Liver (tissue), 8 donors: ENCODE measurements at regions not wholly inside any gene's neighbourhood (a gene's known extent, or its start where the extent isn't known, plus 50 kb on each side); places are given as distances from the start of the nearest gene placed in this dataset.

Experiments
- DNase-seq: peaks from one replicate; pipeline ENCODE4 v3.0.0-alpha.2; 2017; ENCODE audit warnings: low spot score
- H3K27ac ChIP-seq, 2 donors: one replicate each; pipeline ENCODE4 v1.7.0; 2013; ENCODE audit warnings: inconsistent platforms in 2 of 2, low read length in 2 of 2, control low read depth in 1 of 2, low read depth in 1 of 2, mild to moderate bottlenecking in 1 of 2
- H3K27me3 ChIP-seq, 4 donors: one replicate each; pipeline versions ENCODE4 v1.6.1 to v1.7.0; 2013; ENCODE audit warnings: low read length in 3 of 4, inconsistent platforms in 1 of 4, mild to moderate bottlenecking in 1 of 4, moderate library complexity in 1 of 4; ENCODE audit not compliant: control insufficient read depth in 4 of 4, insufficient read depth in 4 of 4
- H3K36me3 ChIP-seq, 4 donors: one replicate each; pipeline versions ENCODE4 v1.6.1 to v1.7.0; 2013; ENCODE audit warnings: low read length in 3 of 4, mild to moderate bottlenecking in 3 of 4, low read depth in 1 of 4, moderate library complexity in 1 of 4; ENCODE audit not compliant: control insufficient read depth in 4 of 4, insufficient read depth in 3 of 4
- H3K4me1 ChIP-seq, 4 donors: one replicate each; pipeline versions ENCODE4 v1.6.1 to v1.7.0; 2013; ENCODE audit warnings: low read length in 3 of 4, mild to moderate bottlenecking in 3 of 4, moderate library complexity in 1 of 4; ENCODE audit not compliant: control insufficient read depth in 4 of 4, insufficient read depth in 4 of 4
- H3K4me3 ChIP-seq, 3 donors: one replicate each; pipeline versions ENCODE4 v1.6.1 to v1.7.0; 2013; ENCODE audit warnings: low read length in 3 of 3, control low read depth in 1 of 3, low read depth in 1 of 3, mild to moderate bottlenecking in 1 of 3
- H3K9ac ChIP-seq, 2 donors: one replicate each; pipeline ENCODE4 v1.7.0; 2013; ENCODE audit warnings: low read length in 2 of 2, mild to moderate bottlenecking in 2 of 2, moderate library complexity in 2 of 2, control low read depth in 1 of 2, low read depth in 1 of 2
- H3K9me3 ChIP-seq, 4 donors: one replicate each; pipeline versions ENCODE4 v1.6.1 to v1.7.0; 2013; ENCODE audit warnings: low read length in 3 of 4; ENCODE audit not compliant: control insufficient read depth in 4 of 4
- ATF3 ChIP-seq: IDR thresholded peaks from 2 replicates; pipeline ENCODE4 v1.6.1; 2016; ENCODE audit warnings: antibody characterized with exemption
- CTCF ChIP-seq: fragments of 150-350 bp; IDR thresholded peaks from 2 replicates; pipeline ENCODE4 v1.5.1; 2017; ENCODE audit warnings: improper control_type of control experiment, low read depth, low read length; ENCODE audit not compliant: missing input control
- EGR1 ChIP-seq, 2 donors: IDR thresholded peaks; 2 replicates each; pipeline ENCODE4 v1.6.1; 2016 to 2018; ENCODE audit warnings: antibody characterized with exemption in 2 of 2, low read depth in 2 of 2
- FOXA1 ChIP-seq: IDR thresholded peaks from 2 replicates; pipeline ENCODE4 v1.6.1; 2016; ENCODE audit warnings: antibody characterized with exemption
- FOXA2 ChIP-seq: IDR thresholded peaks from 2 replicates; pipeline ENCODE4 v1.6.1; 2016; ENCODE audit warnings: antibody characterized with exemption
- GABPA ChIP-seq, 2 donors: IDR thresholded peaks in 1 of 2; conservative IDR thresholded peaks in 1 of 2; 2 replicates each; pipeline ENCODE4 v1.6.1; 2016; ENCODE audit warnings: antibody characterized with exemption in 2 of 2, mild to moderate bottlenecking in 1 of 2, moderate library complexity in 1 of 2
- HNF4A ChIP-seq, 2 donors: conservative IDR thresholded peaks; 2 replicates each; pipeline ENCODE4 v1.6.1; 2016; ENCODE audit warnings: antibody characterized with exemption in 2 of 2, mild to moderate bottlenecking in 2 of 2
- HNF4G ChIP-seq: IDR thresholded peaks from 2 replicates; pipeline ENCODE4 v1.6.1; 2016; ENCODE audit warnings: antibody characterized with exemption
- JUND ChIP-seq, 2 donors: IDR thresholded peaks; 2 replicates each; pipeline ENCODE4 v1.6.1; 2016; ENCODE audit warnings: antibody characterized with exemption in 2 of 2
- MAX ChIP-seq: IDR thresholded peaks from 2 replicates; pipeline ENCODE4 v1.6.1; 2016; ENCODE audit warnings: antibody characterized with exemption
- NR2F2 ChIP-seq: IDR thresholded peaks from 2 replicates; pipeline ENCODE4 v1.6.1; 2016; ENCODE audit warnings: antibody characterized with exemption
- RAD21 ChIP-seq, 2 donors: IDR thresholded peaks; 2 replicates each; pipeline ENCODE4 v1.6.1; 2016; ENCODE audit warnings: antibody characterized with exemption in 2 of 2, mild to moderate bottlenecking in 2 of 2
- REST ChIP-seq: IDR thresholded peaks from 2 replicates; pipeline ENCODE4 v1.6.1; 2016; ENCODE audit warnings: antibody characterized with exemption, mild to moderate bottlenecking
- RXRA ChIP-seq, 2 donors: IDR thresholded peaks; 2 replicates each; pipeline ENCODE4 v1.6.1; 2017 to 2018; ENCODE audit warnings: antibody characterized with exemption in 2 of 2, mild to moderate bottlenecking in 1 of 2
- SP1 ChIP-seq: IDR thresholded peaks from 2 replicates; pipeline ENCODE4 v1.6.1; 2018; ENCODE audit warnings: antibody characterized with exemption, mild to moderate bottlenecking
- TAF1 ChIP-seq: conservative IDR thresholded peaks from 2 replicates; pipeline ENCODE4 v1.6.1; 2016; ENCODE audit warnings: antibody characterized with exemption, mild to moderate bottlenecking
- YY1 ChIP-seq: IDR thresholded peaks from 2 replicates; pipeline ENCODE4 v1.6.1; 2016; ENCODE audit warnings: antibody characterized with exemption, mild to moderate bottlenecking
- ZBTB33 ChIP-seq: IDR thresholded peaks from 2 replicates; pipeline ENCODE4 v1.6.1; 2016; ENCODE audit warnings: antibody characterized with exemption
- WGBS: extraction: QIAGEN DNeasy Blood & Tissue Kit; methylation state at CpG from one replicate; pipeline ENCODE4 v1.1.7; 2013; 5-methylcytosine and 5-hydroxymethylcytosine counted together
- donor health status: healthy.
- donor health status: healthy.
- donor health status: healthy.
- donor health status: healthy.
- donor health status: healthy.

GRCh38 chr10:130404476-130405055 is 268.4 kb downstream of the GLRX3 start:
- WGBS: 52% methylated on average over 5 of the region's 5 CpGs
- Histone ChIP-seq H3K36me3 (no peaks in the 10 kb centered on the region), H3K9ac (no peak overlapping the region), H3K9me3 (peaks cover 0 to 1% (median 0%) of the 10 kb centered on the region in 4 donors), H3K27me3 (no peaks in the 10 kb centered on the region), H3K4me3 (no peak overlapping the region), H3K4me1 (no peaks in the 10 kb centered on the region), H3K27ac (no peak overlapping the region)
- no peak for DNase-seq
- no peak for TF ChIP-seq JUND (IDR thresholded peaks at IDR 0.05)
- no peak for TF ChIP-seq HNF4A (conservative IDR thresholded peaks at IDR 0.05)
- TF ChIP-seq RXRA (IDR thresholded peaks at IDR 0.05): no peak
- TF ChIP-seq HNF4G: no peak
- no peak for TF ChIP-seq FOXA1
- TF ChIP-seq ATF3: no peak
- TF ChIP-seq FOXA2: no peak

- Histone ChIP-seq H3K36me3 (no peaks in the 10 kb centered on the region), H3K27me3 (no peaks in the 10 kb centered on the region), H3K9ac (no peak overlapping the region), H3K4me3 (no peak overlapping the region), H3K27ac (no peak overlapping the region), H3K9me3 (peaks cover 0 to 1% (median 0%) of the 10 kb centered on the region in 4 donors), H3K4me1 (no peaks in the 10 kb centered on the region)
- TF ChIP-seq GABPA (IDR thresholded peaks at IDR 0.05 in 1 of 2, conservative IDR thresholded peaks at IDR 0.05 in 1 of 2) (no peak), YY1 (no peak), TAF1 (no peak), REST (no peak), MAX (no peak), RAD21 (IDR thresholded peaks at IDR 0.05) (no peak), ATF3 (no peak), EGR1 (IDR thresholded peaks at IDR 0.05; ENCODE audit: low read depth in 2 of 2) (no peak), HNF4A (conservative IDR thresholded peaks at IDR 0.05) (no peak), NR2F2 (no peak), RXRA (IDR thresholded peaks at IDR 0.05) (no peak), ZBTB33 (no peak), CTCF (no peak), SP1 (no peak), JUND (IDR thresholded peaks at IDR 0.05) (no peak), FOXA2 (no peak)
- no peak for DNase-seq
- 80% methylated on average over 4 of the region's 4 CpGs for WGBS
Measured at GRCh38 chr10:130407052-130407451, 270.9 kb downstream of the GLRX3 start.
